HEK293 (cell line): ENCODE measurements at regions not wholly inside any gene's neighbourhood (a gene's known extent, or its start where the extent isn't known, plus 50 kb on each side); places are given as distances from the start of the nearest gene placed in this dataset.

Source experiments
- CTCF ChIA-PET: fragments of 350-600 bp; formaldehyde crosslinking; extraction: SDS; loops from one replicate; lab custom pipeline; 2021; ENCODE audit warnings: antibody characterized with exemption; lab: Yijun Ruan, JAX
- POLR2A ChIA-PET: fragments of 300-600 bp; formaldehyde crosslinking; extraction: SDS; loops from one replicate; lab custom pipeline; 2020; ENCODE audit warnings: antibody characterized with exemption, inconsistent platforms; lab: Yijun Ruan, JAX
- H3K27ac ChIP-seq: fragments of 200-500 bp; sonication (Bioruptor generic); 2 replicates; pipeline ENCODE4 v1.5.1; 2014; ENCODE audit warnings: low read depth, low read length, control low read depth, inconsistent platforms; ENCODE audit errors: extremely low read depth
- H3K36me3 ChIP-seq, 2 experiments: fragments of 200-500 bp in 1 of 2; sonication (Bioruptor generic) in 1 of 2; 1 replicate in 1 of 2; 2 replicates in 1 of 2; pipeline ENCODE4 v1.5.1; 2014 to 2017; ENCODE audit warnings: inconsistent platforms in 2 of 2, low read length in 2 of 2; ENCODE audit not compliant: control insufficient read depth in 2 of 2, insufficient read depth in 1 of 2
- H3K4me1 ChIP-seq: fragments of 200-500 bp; sonication (Bioruptor generic); 2 replicates; pipeline ENCODE4 v1.5.1; 2014; ENCODE audit warnings: mild to moderate bottlenecking, low read length, inconsistent platforms; ENCODE audit not compliant: control insufficient read depth, insufficient read depth
- H3K4me3 ChIP-seq: 2 replicates; pipeline ENCODE4 v1.5.1; 2011; ENCODE audit warnings: low read depth, mild to moderate bottlenecking, control low read depth, low read length, moderate library complexity
- H3K9me3 ChIP-seq: fragments of 200-500 bp; sonication (Bioruptor generic); 2 replicates; pipeline ENCODE4 v1.5.1; 2014; ENCODE audit warnings: low read depth, low read length, inconsistent platforms; ENCODE audit not compliant: control insufficient read depth, insufficient read depth
- EGR2 ChIP-seq: fragments of 450-650 bp; formaldehyde crosslinking; IDR thresholded peaks from 2 replicates; pipeline ENCODE4 v1.5.1; 2016; ENCODE audit warnings: low read depth, missing biosample characterization, missing genetic modification characterization
- FEZF1 ChIP-seq: fragments of 450-650 bp; formaldehyde crosslinking; IDR thresholded peaks from 2 replicates; pipeline ENCODE4 v1.5.1; 2016; ENCODE audit warnings: missing biosample characterization, missing genetic modification characterization
- GLI2 ChIP-seq: fragments of 450-650 bp; formaldehyde crosslinking; IDR thresholded peaks from 2 replicates; pipeline ENCODE4; 2017; ENCODE audit warnings: missing biosample characterization, missing genetic modification characterization, low read depth, borderline replicate concordance
- GLI4 ChIP-seq: fragments of 450-650 bp; formaldehyde crosslinking; IDR thresholded peaks from 2 replicates; pipeline ENCODE4 v1.5.1; 2016; ENCODE audit warnings: missing biosample characterization, missing genetic modification characterization
- GLIS1 ChIP-seq: fragments of 450-650 bp; formaldehyde crosslinking; IDR thresholded peaks from 2 replicates; pipeline ENCODE4 v1.5.1; 2016; ENCODE audit warnings: missing biosample characterization, missing genetic modification characterization
- OVOL3 ChIP-seq: fragments of 450-650 bp; formaldehyde crosslinking; IDR thresholded peaks from 2 replicates; pipeline ENCODE4 v1.5.1; 2016; ENCODE audit warnings: missing biosample characterization, missing genetic modification characterization
- SCRT2 ChIP-seq: fragments of 450-650 bp; formaldehyde crosslinking; IDR thresholded peaks from 2 replicates; pipeline ENCODE4 v1.5.1; 2016; ENCODE audit warnings: missing biosample characterization, missing genetic modification characterization
- ZBTB17 ChIP-seq: fragments of 450-650 bp; formaldehyde crosslinking; IDR thresholded peaks from 2 replicates; pipeline ENCODE4 v1.5.1; 2016; ENCODE audit warnings: missing biosample characterization, missing genetic modification characterization
- ZBTB20 ChIP-seq: fragments of 450-650 bp; formaldehyde crosslinking; IDR thresholded peaks from 2 replicates; pipeline ENCODE4 v1.5.1; 2016; ENCODE audit warnings: missing biosample characterization, missing genetic modification characterization
- ZBTB7A ChIP-seq: fragments of 450-650 bp; formaldehyde crosslinking; IDR thresholded peaks from 2 replicates; pipeline ENCODE4 v1.5.1; 2016; ENCODE audit warnings: low read depth, missing biosample characterization, missing genetic modification characterization
- ZIC2 ChIP-seq: fragments of 450-650 bp; formaldehyde crosslinking; IDR thresholded peaks from 2 replicates; pipeline ENCODE4 v1.5.1; 2016; ENCODE audit warnings: missing biosample characterization, missing genetic modification characterization
- ZNF10 ChIP-seq: fragments of 450-650 bp; formaldehyde crosslinking; IDR thresholded peaks from 2 replicates; pipeline ENCODE4 v1.5.1; 2017; ENCODE audit warnings: missing biosample characterization, missing genetic modification characterization
- ZNF292 ChIP-seq: fragments of 450-650 bp; formaldehyde crosslinking; IDR thresholded peaks from 2 replicates; pipeline ENCODE4 v1.5.1; 2016; ENCODE audit warnings: low read depth, missing biosample characterization, missing genetic modification characterization, borderline replicate concordance
- ZNF394 ChIP-seq: fragments of 450-650 bp; formaldehyde crosslinking; IDR thresholded peaks from 2 replicates; pipeline ENCODE4 v1.5.1; 2016; ENCODE audit warnings: missing biosample characterization, missing genetic modification characterization, mild to moderate bottlenecking, moderate library complexity, borderline replicate concordance
- ZNF596 ChIP-seq: fragments of 450-650 bp; IDR thresholded peaks from 2 replicates; pipeline ENCODE4 v1.5.0; 2018; ENCODE audit warnings: missing biosample characterization, mild to moderate bottlenecking, missing genetic modification characterization, moderate library complexity
- ZNF654 ChIP-seq: fragments of 450-650 bp; formaldehyde crosslinking; IDR thresholded peaks from 2 replicates; pipeline ENCODE4 v1.5.1; 2016; ENCODE audit warnings: low read depth, missing biosample characterization, missing genetic modification characterization
- ZNF677 ChIP-seq: fragments of 450-650 bp; IDR thresholded peaks from 2 replicates; pipeline ENCODE4 v1.5.0; 2018; ENCODE audit warnings: missing biosample characterization, mild to moderate bottlenecking, missing genetic modification characterization, moderate library complexity
- TF ChIP-seq, protein P1 (sequence below): fragments of 450-650 bp; formaldehyde crosslinking; IDR thresholded peaks from 2 replicates; pipeline ENCODE4 v1.5.1; 2017; ENCODE audit warnings: missing biosample characterization, missing genetic modification characterization
- TF ChIP-seq, protein P2 (sequence below): fragments of 450-650 bp; formaldehyde crosslinking; conservative IDR thresholded peaks from 2 replicates; pipeline ENCODE4 v1.5.1; 2016; ENCODE audit warnings: low read depth, missing biosample characterization, missing genetic modification characterization
- TF ChIP-seq, protein P3 (sequence below): fragments of 450-650 bp; formaldehyde crosslinking; IDR thresholded peaks from 2 replicates; pipeline ENCODE4 v1.5.1; 2016; ENCODE audit warnings: missing biosample characterization, missing genetic modification characterization
- TF ChIP-seq, protein P4 (sequence below): fragments of 450-650 bp; formaldehyde crosslinking; IDR thresholded peaks from 2 replicates; pipeline ENCODE4 v1.5.1; 2016; ENCODE audit warnings: missing biosample characterization, missing genetic modification characterization

DNA sequence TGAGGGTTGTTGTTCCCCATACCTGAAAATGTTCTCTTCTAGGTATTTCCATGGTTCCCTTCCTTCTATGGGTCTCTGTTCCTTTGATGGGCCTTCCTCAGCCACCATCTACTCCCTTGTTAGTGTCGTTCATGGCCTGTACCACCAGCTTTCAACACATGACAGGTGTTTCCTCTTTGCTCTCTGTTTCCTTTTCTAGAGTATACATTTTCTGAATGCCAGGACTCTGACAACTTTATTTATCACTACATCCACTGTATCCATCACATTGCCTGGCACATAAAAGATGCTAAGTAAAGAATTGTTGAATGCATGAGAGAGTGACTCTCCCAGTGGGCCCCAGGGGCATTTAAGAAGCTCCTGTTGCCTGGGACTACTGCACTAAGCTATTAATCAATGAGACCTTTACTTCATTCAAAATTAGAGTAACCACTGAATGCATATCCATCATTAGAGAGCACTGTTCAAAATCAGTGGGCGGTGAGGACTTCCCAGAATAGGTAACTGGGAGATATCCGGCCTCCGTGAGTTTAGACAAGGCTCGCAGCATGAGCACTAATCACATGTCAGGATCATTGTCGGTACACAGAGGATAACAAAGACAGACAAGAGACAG is 255.0 kb downstream of the CBLN1 start (continued):
- TF ChIP-seq ZNF654 (tag by site-specific recombination) = no peak

DNA sequence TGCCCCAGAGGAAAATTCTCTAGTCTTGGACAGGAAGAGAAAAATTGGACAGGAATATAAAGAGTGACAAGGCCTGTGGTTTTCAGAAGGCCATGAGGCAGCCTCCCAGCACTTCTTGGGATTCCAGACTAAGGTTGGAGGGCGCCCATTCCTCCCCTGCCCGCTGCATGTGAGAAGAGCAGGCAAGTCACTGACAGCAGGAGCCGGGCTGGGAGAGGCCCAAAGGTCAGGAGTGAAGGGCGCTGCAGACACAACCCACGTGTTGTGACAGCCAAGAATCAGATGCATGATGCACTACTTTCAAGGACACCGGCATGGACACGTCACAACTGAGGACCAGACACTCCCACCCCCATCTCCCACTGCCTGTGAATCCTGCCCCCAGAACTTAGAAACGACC is 256.7 kb downstream of the CBLN1 start:
- ChIA-PET POLR2A (no interaction called here), CTCF (no interaction called here)
- no peak overlapping the region for H3K27ac ChIP-seq
- no peaks in the 10 kb centered on the region for H3K4me1 ChIP-seq
- no peak for TF ChIP-seq ZNF394 (tag by site-specific recombination)
- TF ChIP-seq ZBTB20 = no peak
- no peak for TF ChIP-seq ZNF596 (tag by site-specific recombination)
- no peak for TF ChIP-seq GLIS1 (tag by site-specific recombination)
- TF ChIP-seq SCRT2 (tag by site-specific recombination) = no peak
- TF ChIP-seq, protein P1, sequence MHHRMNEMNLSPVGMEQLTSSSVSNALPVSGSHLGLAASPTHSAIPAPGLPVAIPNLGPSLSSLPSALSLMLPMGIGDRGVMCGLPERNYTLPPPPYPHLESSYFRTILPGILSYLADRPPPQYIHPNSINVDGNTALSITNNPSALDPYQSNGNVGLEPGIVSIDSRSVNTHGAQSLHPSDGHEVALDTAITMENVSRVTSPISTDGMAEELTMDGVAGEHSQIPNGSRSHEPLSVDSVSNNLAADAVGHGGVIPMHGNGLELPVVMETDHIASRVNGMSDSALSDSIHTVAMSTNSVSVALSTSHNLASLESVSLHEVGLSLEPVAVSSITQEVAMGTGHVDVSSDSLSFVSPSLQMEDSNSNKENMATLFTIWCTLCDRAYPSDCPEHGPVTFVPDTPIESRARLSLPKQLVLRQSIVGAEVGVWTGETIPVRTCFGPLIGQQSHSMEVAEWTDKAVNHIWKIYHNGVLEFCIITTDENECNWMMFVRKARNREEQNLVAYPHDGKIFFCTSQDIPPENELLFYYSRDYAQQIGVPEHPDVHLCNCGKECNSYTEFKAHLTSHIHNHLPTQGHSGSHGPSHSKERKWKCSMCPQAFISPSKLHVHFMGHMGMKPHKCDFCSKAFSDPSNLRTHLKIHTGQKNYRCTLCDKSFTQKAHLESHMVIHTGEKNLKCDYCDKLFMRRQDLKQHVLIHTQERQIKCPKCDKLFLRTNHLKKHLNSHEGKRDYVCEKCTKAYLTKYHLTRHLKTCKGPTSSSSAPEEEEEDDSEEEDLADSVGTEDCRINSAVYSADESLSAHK (tag by site-specific recombination) = no peak
- no peak for TF ChIP-seq ZBTB17 (tag by site-specific recombination)
- no peak for TF ChIP-seq ZNF292
- TF ChIP-seq, protein P2, sequence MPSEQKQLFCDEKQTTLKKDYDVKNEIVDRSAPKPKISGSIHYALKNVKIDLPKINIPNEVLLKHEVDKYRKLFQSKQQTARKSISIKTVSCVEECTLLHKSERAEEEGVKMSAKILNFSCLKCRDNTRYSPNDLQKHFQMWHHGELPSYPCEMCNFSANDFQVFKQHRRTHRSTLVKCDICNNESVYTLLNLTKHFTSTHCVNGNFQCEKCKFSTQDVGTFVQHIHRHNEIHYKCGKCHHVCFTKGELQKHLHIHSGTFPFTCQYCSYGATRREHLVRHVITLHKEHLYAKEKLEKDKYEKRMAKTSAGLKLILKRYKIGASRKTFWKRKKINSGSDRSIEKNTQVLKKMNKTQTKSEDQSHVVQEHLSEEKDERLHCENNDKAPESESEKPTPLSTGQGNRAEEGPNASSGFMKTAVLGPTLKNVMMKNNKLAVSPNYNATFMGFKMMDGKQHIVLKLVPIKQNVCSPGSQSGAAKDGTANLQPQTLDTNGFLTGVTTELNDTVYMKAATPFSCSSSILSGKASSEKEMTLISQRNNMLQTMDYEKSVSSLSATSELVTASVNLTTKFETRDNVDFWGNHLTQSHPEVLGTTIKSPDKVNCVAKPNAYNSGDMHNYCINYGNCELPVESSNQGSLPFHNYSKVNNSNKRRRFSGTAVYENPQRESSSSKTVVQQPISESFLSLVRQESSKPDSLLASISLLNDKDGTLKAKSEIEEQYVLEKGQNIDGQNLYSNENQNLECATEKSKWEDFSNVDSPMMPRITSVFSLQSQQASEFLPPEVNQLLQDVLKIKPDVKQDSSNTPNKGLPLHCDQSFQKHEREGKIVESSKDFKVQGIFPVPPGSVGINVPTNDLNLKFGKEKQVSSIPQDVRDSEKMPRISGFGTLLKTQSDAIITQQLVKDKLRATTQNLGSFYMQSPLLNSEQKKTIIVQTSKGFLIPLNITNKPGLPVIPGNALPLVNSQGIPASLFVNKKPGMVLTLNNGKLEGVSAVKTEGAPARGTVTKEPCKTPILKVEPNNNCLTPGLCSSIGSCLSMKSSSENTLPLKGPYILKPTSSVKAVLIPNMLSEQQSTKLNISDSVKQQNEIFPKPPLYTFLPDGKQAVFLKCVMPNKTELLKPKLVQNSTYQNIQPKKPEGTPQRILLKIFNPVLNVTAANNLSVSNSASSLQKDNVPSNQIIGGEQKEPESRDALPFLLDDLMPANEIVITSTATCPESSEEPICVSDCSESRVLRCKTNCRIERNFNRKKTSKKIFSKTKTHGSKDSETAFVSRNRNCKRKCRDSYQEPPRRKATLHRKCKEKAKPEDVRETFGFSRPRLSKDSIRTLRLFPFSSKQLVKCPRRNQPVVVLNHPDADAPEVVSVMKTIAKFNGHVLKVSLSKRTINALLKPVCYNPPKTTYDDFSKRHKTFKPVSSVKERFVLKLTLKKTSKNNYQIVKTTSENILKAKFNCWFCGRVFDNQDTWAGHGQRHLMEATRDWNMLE = no peak
- TF ChIP-seq OVOL3 (tag by site-specific recombination) = no peak
- no peak for TF ChIP-seq ZIC2 (tag by site-specific recombination)
- TF ChIP-seq, all 188 proteins: peak for 0
- Histone ChIP-seq H3K9me3 (no peaks in the 10 kb centered on the region), H3K4me3 (no peak overlapping the region), H3K36me3 (no peaks in the 10 kb centered on the region)

DNA sequence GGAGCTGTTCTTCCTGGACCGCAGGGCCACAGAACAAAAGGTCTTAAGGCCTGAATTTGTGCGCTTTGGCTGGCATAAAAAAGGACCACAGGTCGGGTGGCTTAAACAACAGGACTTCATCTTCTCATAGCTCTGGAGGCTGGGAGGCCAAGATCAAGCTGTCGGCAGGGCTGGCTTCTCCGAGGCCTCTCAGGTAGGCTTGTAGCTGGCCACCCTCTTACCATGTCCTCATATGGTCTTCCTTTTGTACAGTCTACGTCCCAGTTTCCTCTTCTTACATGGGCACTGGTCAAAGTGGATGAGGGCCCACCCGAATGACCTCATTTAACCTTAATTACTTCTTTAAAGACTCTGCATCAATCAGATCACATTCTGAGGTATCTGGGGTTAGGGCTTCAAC is 257.6 kb downstream of the CBLN1 start:
- ChIA-PET CTCF (no interaction called here), POLR2A (no interaction called here)
- Histone ChIP-seq H3K4me3 (no peak overlapping the region), H3K9me3 (no peaks in the 10 kb centered on the region), H3K4me1 (no peaks in the 10 kb centered on the region), H3K36me3 (no peaks in the 10 kb centered on the region), H3K27ac (no peak overlapping the region)
- no peak for TF ChIP-seq GLI4 (tag by site-specific recombination)
- TF ChIP-seq, protein P3, sequence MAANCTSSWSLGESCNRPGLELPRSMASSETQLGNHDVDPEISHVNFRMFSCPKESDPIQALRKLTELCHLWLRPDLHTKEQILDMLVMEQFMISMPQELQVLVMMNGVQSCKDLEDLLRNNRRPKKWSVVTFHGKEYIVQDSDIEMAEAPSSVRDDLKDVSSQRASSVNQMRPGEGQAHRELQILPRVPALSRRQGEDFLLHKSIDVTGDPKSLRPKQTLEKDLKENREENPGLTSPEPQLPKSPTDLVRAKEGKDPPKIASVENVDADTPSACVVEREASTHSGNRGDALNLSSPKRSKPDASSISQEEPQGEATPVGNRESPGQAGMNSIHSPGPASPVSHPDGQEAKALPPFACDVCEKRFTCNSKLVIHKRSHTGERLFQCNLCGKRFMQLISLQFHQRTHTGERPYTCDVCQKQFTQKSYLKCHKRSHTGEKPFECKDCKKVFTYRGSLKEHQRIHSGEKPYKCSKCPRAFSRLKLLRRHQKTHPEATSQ (tag by site-specific recombination) = no peak
- no peak for TF ChIP-seq FEZF1
- TF ChIP-seq EGR2 (tag by site-specific recombination) = no peak
- TF ChIP-seq, protein P4, sequence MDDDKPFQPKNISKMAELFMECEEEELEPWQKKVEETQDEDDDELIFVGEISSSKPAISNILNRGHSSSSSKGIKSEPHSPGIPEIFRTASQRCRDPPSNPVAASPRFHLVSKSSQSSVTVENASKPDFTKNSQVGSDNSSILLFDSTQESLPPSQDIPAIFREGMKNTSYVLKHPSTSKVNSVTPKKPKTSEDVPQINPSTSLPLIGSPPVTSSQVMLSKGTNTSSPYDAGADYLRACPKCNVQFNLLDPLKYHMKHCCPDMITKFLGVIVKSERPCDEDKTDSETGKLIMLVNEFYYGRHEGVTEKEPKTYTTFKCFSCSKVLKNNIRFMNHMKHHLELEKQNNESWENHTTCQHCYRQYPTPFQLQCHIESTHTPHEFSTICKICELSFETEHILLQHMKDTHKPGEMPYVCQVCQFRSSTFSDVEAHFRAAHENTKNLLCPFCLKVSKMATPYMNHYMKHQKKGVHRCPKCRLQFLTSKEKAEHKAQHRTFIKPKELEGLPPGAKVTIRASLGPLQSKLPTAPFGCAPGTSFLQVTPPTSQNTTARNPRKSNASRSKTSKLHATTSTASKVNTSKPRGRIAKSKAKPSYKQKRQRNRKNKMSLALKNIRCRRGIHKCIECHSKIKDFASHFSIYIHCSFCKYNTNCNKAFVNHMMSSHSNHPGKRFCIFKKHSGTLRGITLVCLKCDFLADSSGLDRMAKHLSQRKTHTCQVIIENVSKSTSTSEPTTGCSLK (tag by site-specific recombination) = no peak
- no peak for TF ChIP-seq ZNF10 (tag by site-specific recombination)
- TF ChIP-seq ZBTB7A = no peak
- TF ChIP-seq ZNF677 = no peak
- TF ChIP-seq GLI2 (tag by site-specific recombination) = no peak
